ENCODE measurements at regions not wholly inside any gene's neighbourhood (a gene's known extent, or its start where the extent isn't known, plus 50 kb on each side); places are given as distances from the start of the nearest gene placed in this dataset.
"Not testable (repeated sequence)": the region's sequence is repeated elsewhere in the genome, so short reads cannot be mapped to it uniquely, and the experiment has no call there.

GRCh38 chr2:41031282-41031681, 579.4 kb upstream of the SLC8A1 start:
- H3K27ac ChIP-seq: no peak overlapping the region
- no peak for TF ChIP-seq CTCF (conservative IDR thresholded peaks at IDR 0.05)

- H3K27ac ChIP-seq: no peak overlapping the region
- no peak for TF ChIP-seq CTCF (conservative IDR thresholded peaks at IDR 0.05)
These were observed 580.8 kb upstream of the SLC8A1 start for GRCh38 chr2:41032715-41033114.

DNA sequence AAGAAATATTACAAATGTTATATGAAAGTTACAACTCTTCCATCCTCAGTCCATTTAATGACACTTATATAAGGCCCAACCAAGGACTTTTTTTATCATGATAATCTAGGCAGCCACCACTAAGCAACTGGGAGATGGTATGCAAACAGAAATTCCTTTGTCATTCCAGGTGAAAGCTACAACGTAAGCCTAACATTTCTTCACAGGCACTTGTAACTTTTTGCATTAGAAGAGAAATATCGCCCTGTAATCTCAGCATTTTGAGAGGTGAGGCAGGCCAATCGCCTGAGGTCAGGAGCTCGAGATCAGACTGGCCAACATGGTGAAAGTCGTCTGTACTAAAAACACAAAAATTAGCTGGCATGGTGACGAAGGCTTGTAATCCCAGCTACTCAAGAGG, 581.2 kb upstream of the SLC8A1 start:
- no peak for TF ChIP-seq CTCF (conservative IDR thresholded peaks at IDR 0.05)

GRCh38 chr2:41038408-41038807, 586.5 kb upstream of the SLC8A1 start:
- no peak overlapping the region for H3K27ac ChIP-seq
- no peak for TF ChIP-seq CTCF (conservative IDR thresholded peaks at IDR 0.05)

More for the DNA sequence above, 581.2 kb upstream of the SLC8A1 start:
- H3K27ac ChIP-seq: no peak overlapping the region

GRCh38 chr2:41039750-41040149, 587.9 kb upstream of the SLC8A1 start:
- not testable (repeated sequence) for H3K27ac ChIP-seq

DNA sequence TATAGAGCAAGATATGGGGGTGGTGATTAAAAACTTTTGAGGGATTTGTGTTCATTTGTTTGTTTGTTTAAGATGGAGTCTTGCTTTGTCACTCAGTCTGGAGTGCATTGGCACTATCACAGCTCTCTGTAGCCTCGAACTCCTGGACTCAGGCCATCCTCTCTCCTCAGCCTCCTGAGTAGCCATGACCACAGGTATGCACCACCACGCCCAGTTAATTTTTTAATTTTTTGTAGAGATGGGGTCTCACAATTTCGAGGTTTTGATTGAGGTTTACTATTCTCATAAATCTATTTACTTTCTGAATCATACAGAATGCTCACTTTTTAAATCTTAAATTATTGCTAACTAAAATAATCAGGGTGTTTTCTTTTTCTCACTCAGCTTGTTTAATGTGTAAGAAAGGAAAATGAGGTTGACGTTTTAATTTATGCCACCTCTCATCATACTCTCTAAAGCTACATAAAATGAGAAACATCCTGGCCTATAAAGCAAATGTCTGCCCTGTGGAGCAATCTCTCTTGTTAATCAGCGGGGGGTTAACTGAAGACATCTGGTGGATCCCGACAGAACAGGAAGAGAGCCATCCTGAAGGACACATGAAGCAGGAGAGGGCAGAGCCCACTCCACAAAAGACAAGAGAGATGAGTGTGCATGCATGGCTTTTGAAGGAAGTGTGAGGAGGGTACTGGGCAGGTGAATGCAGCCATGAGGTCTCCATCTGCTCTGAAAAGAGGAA, 589.1 kb upstream of the SLC8A1 start:
- H3K27ac ChIP-seq: no peak overlapping the region

GRCh38 chr2:41042343-41042742, 590.5 kb upstream of the SLC8A1 start:
- no peak for TF ChIP-seq CTCF (conservative IDR thresholded peaks at IDR 0.05)
- H3K27ac ChIP-seq: no peak overlapping the region

More for the DNA sequence above, 589.1 kb upstream of the SLC8A1 start:
- TF ChIP-seq CTCF (conservative IDR thresholded peaks at IDR 0.05): no peak

DNA sequence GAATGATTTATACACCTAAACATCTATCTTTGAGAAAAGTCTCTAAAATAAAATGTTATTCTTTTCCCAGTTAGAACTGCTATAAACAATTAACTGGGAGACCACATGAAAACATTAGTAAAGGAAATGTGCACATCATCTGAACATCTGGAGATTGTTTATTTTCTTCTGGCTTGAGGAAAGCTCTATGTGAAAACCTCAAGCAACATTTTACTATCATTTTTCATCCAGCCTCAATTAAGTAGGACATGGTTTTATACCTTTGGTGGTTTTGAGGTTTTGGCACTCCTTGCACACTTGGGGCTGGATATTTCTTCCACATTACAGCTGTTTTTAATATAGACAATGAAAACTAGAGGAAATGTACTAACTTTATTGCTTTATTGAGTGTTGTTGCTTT, 609.5 kb upstream of the SLC8A1 start:
- no peak for TF ChIP-seq CTCF (conservative IDR thresholded peaks at IDR 0.05)
- H3K27ac ChIP-seq: no peak overlapping the region

Measured in VCaP (cell line).